Nephron (organoid): ENCODE measurements at regions not wholly inside any gene's neighbourhood (a gene's known extent, or its start where the extent isn't known, plus 50 kb on each side); places are given as distances from the start of the nearest gene placed in this dataset.

Experiments used
- H3K27ac Mint-ChIP-seq, 3 experiments: 2 replicates each; pipeline ENCODE4 v1.8.0; 2020; ENCODE audit warnings: mixed read lengths in 3 of 3, mild to moderate bottlenecking in 2 of 3, moderate library complexity in 1 of 3
- H3K27me3 Mint-ChIP-seq: 2 replicates; pipeline ENCODE4 v1.8.0; 2021; ENCODE audit warnings: low read depth, mild to moderate bottlenecking, moderate library complexity, mixed read lengths
- H3K36me3 Mint-ChIP-seq: 2 replicates; pipeline ENCODE4 v1.8.0; 2020; ENCODE audit warnings: low read depth, mixed read lengths
- H3K4me1 Mint-ChIP-seq: 2 replicates; pipeline ENCODE4 v1.8.0; 2020; ENCODE audit warnings: mixed read lengths
- H3K4me3 Mint-ChIP-seq, 3 experiments: 2 replicates each; pipeline ENCODE4 v1.8.0; 2020; ENCODE audit warnings: mild to moderate bottlenecking in 3 of 3, mixed read lengths in 3 of 3, moderate library complexity in 2 of 3
- H3K9me3 Mint-ChIP-seq: 2 replicates; pipeline ENCODE4 v1.8.0; 2020; ENCODE audit warnings: mixed read lengths
- CTCF ChIP-seq, 3 experiments: fragments of 200-600 bp; sonication (generic); IDR thresholded peaks; one replicate each; pipeline ENCODE4 v1.5.0; 2021; ENCODE audit warnings: antibody characterized with exemption in 3 of 3; ENCODE audit not compliant: unreplicated experiment in 3 of 3

- no peak for TF ChIP-seq CTCF (IDR thresholded peaks at IDR 0.05; ENCODE audit: unreplicated experiment in 3 of 3)
- H3K9me3 Mint-ChIP-seq: peaks cover 16% of the 10 kb centered on the region
- H3K4me1 Mint-ChIP-seq: no peaks in the 10 kb centered on the region
- H3K27ac Mint-ChIP-seq: no peak overlapping the region
- H3K4me3 Mint-ChIP-seq: no peak overlapping the region
- H3K36me3 Mint-ChIP-seq: peaks cover 7% of the 10 kb centered on the region
- peaks cover 20% of the 10 kb centered on the region for H3K27me3 Mint-ChIP-seq
Measured at GRCh38 chr15:60057554-60057953, 53.4 kb downstream of the FOXB1 start.

GRCh38 chr15:60059186-60059585 is 55.1 kb downstream of the FOXB1 start:
- H3K9me3 Mint-ChIP-seq: peaks cover 16% of the 10 kb centered on the region
- H3K27ac Mint-ChIP-seq: no peak overlapping the region
- H3K4me3 Mint-ChIP-seq: no peak overlapping the region
- peaks cover 11% of the 10 kb centered on the region for H3K27me3 Mint-ChIP-seq
- peaks cover 7% of the 10 kb centered on the region for H3K36me3 Mint-ChIP-seq
- no peak for TF ChIP-seq CTCF (IDR thresholded peaks at IDR 0.05; ENCODE audit: unreplicated experiment in 3 of 3)
- peaks cover 5% of the 10 kb centered on the region for H3K4me1 Mint-ChIP-seq

- H3K27me3 Mint-ChIP-seq: peaks cover 8% of the 10 kb centered on the region
- peaks cover 7% of the 10 kb centered on the region for H3K36me3 Mint-ChIP-seq
- no peak overlapping the region for H3K27ac Mint-ChIP-seq
- no peak overlapping the region for H3K4me3 Mint-ChIP-seq
- peaks cover 18% of the 10 kb centered on the region for H3K4me1 Mint-ChIP-seq
- TF ChIP-seq CTCF (IDR thresholded peaks at IDR 0.05; ENCODE audit: unreplicated experiment in 3 of 3): no peak
- peaks cover 16% of the 10 kb centered on the region for H3K9me3 Mint-ChIP-seq
Measured at GRCh38 chr15:60061758-60062157, 57.6 kb downstream of the FOXB1 start.

GRCh38 chr15:60062826-60063225 is 58.7 kb downstream of the FOXB1 start:
- Mint-ChIP-seq H3K9me3 (peaks cover 16% of the 10 kb centered on the region), H3K4me1 (peaks cover 18% of the 10 kb centered on the region), H3K27me3 (no peaks in the 10 kb centered on the region), H3K36me3 (peaks cover 7% of the 10 kb centered on the region), H3K27ac (no peak overlapping the region), H3K4me3 (no peak overlapping the region)
- TF ChIP-seq CTCF (IDR thresholded peaks at IDR 0.05; ENCODE audit: unreplicated experiment in 3 of 3): no peak

- Mint-ChIP-seq H3K36me3 (peaks cover 4% of the 10 kb centered on the region), H3K4me3 (no peak overlapping the region), H3K9me3 (peaks cover 14% of the 10 kb centered on the region), H3K27ac (no peak overlapping the region), H3K27me3 (peaks cover 2% of the 10 kb centered on the region), H3K4me1 (peaks cover 21% of the 10 kb centered on the region)
- TF ChIP-seq CTCF (IDR thresholded peaks at IDR 0.05; ENCODE audit: unreplicated experiment in 3 of 3): no peak
Measured at GRCh38 chr15:60065951-60066350, 61.8 kb downstream of the FOXB1 start.

GRCh38 chr15:60070838-60071493 is 66.9 kb downstream of the FOXB1 start:
- Mint-ChIP-seq H3K36me3 (no peaks in the 10 kb centered on the region), H3K4me1 (peaks cover 49% of the 10 kb centered on the region), H3K27me3 (peaks cover 7% of the 10 kb centered on the region), H3K4me3 (peak overlapping the region in 2 of 3 experiments; percentile 9 to 45), H3K9me3 (no peaks in the 10 kb centered on the region), H3K27ac (peak overlapping the region; percentile 81 to 90 (median 88))
- TF ChIP-seq CTCF (IDR thresholded peaks at IDR 0.05; ENCODE audit: unreplicated experiment in 3 of 3): no peak
